ENCODE measurements at regions not wholly inside any gene's neighbourhood (a gene's known extent, or its start where the extent isn't known, plus 50 kb on each side); places are given as distances from the start of the nearest gene placed in this dataset.
"Not testable (repeated sequence)": the region's sequence is repeated elsewhere in the genome, so short reads cannot be mapped to it uniquely, and the experiment has no call there.

DNA sequence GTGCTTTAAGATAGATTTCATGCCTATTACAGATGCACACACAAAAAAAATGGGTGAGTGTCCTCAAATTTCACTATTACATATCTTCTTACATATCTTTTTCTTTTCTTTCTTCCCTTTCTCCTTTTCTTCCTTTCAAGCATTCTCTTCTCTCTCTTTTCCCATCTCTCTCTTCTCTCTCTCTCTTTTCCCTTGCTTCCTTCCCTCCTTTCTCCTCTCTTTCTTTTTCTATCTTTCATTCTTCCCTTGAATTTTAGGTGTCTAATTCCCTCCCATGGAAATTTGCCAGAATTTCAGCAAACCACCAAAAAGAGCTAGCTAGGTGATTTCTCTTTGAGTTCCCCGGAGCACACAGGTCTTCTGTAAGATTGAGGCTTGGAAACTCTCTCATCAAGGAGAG is 395.3 kb upstream of the RUNX1 start:
- no peak for DNase-seq

DNA sequence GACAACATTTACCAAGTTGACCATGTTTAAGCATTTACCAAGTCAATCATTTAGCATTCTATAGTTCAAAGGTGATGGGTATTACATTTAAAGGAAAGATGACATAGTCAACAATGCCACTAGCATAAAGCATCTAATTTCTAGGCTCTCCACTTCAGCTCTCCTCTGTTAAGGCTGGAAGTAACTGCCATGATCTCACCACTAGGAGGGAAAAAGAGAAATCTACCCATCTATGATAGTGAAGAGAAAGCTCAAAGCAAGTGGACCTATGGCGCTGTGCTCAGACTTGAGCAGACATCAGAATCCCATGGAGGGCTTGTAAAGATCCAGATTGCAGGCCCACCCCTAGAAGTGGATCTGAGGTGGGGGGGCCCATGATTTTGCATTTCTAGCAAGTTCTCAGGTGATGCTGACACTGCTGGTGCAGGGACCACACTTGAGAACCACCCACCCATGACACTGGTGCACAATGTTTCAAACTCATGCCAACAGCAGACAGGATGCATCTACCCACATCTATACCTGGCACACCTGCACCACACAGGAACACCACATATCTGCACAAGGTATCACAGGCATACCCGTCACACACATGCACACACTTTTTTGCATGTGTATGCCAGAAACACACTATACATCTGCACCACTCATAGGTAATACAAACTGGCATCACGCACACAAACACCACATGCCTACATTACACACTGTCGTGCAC is 392.9 kb upstream of the RUNX1 start:
- DNase-seq = no peak

DNA sequence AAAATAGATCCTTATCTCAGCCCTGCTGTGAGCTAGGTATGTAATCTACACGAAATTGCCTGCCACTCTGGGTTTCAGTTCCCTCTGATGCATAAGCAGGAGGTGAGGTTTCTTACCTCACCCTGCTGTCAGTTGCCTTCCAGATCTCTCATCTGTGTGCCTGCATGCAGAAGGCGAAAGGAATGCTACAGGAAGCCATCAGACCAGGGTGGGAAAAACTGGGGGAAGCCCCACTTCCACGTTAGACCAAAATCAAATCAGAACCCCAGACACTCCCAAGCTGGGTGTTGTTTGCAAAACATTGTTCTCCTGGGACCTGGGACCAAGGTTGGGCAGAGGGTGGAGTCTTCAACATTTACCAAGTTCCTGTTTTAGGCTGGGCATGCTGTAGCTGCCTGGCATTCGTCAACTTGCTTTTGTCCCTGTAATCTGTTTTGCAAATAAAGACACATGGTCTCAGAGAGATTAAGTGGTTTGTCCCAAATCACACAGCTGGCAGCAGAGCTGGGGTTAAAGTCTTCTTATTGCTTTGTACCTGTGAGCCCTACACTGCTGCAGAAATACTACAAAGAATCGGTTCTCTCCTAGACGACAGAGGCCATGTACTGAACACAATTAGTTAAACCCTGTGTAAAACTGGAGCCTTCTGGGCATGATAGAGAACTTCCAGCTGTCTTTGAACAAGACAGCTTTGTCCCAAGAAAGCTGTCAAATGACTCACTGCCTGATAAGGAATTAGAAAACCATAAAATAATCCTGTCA is 389.7 kb upstream of the RUNX1 start:
- no peak for DNase-seq

DNA sequence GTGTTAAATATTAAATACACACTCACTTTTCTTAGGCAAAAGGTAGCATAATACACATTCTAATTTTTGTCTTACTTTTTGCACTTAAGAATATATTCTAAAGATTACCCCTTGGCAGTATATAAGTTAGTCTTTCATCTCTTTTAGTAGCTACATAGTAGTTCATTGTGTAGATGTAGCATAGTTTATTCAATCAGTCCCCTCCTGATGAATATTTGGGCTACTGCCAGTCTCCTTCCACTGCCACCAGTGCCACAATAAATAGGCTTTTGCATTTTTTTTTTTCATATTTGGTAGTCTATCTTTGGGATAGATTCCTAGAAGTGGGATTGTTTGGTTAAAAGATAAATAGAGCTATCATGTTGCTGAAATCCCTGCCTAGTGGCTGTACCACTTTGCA is 388.8 kb upstream of the RUNX1 start:
- DNase-seq = no peak

DNA sequence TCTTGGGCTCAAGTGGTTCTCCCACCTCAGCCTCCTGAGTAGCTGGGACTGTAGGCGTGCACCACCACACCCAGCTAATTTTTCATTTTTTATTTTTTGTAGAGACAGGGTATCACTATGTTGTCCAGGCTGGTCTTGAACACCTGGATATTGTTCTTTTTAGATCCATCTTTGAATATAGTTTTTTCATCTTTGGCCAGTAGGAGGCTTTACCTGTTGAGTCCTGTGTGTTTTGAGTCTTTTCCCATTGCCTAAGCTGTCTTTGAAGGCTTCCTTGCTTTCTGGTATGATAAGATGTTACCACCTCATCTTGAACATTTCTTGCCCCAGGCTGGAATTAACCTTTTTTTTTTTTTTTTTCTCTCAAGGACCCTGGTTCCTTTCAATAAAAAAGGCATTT is 387.8 kb upstream of the RUNX1 start:
- no peak for DNase-seq

DNA sequence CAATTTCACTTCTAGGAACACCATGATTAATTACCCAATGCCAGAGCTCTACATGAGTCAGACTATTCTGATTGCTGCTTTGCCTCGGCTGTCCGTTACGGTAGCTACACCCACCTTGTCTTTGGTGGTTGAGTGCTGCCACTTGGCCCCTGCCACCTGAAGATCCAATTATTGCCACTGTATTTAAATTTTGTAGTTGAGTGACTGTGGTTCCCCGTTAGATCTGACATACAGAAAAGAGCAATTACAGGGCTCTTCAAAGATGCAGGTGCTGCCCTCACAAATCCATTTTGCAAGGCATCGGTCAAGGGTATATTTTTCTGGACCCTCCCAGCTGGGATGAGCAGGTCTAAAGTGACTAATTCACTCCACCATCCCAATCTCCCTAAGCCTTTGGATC is 383.5 kb upstream of the RUNX1 start:
- DNase-seq = not testable (repeated sequence)

DNA sequence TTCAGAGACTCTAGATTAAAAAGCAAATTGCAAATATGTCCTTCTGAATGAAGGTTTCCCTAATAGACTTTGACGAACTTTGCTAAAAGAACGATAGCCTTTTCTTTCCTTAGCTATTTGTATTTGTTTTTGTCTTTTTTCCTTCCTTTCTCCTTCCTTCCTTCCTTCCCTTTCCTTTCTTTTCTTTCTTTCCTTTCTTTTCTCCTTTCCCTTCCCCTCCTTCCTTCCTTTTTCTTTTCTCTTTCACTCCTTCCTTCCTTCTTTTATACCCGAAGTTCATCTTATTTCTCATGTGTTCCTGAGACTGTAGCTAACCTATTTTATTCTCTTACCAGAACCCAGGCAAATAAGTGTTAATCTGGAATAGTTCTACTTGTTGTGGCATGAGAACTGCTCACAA is 381.2 kb upstream of the RUNX1 start:
- DNase-seq = no peak

DNA sequence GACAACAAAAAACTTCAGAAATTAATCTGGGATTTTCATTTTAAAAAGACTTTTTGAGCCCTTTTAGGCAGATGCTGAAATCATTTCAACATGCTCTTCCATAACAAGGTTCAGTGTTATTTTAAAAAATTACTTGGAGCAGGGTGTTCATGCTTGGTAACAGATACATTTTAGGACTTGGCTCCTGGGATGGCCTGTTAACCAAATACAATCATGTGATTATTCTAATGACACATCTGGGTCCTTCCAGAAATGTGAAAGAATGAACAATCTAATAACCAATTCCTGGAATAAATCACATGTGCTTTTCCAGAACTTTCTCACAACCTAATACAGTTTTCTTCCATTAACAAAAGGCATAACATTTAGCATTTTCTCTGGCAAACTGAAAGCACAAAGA is 379.8 kb upstream of the RUNX1 start:
- no peak for DNase-seq

DNA sequence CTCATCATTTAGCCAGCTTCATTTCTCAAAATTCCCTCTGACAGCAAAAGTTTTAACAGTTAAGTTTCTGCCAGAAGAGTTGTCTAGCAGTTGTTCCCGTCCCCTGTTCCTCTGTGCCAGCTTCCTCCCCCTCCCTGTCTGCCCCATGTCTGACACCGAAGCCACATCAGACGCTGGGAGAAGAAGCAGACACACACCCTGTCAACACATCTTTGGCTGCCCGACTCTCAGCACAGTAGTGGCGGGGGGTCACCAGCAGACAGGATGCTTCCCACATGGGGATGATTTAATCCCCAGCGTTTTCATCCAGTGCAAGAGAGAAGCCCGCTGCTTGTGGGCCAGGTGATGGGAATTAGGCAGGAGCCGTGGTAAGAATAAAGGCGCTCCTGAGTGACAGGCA is 379.4 kb upstream of the RUNX1 start:
- DNase-seq = no peak

DNA sequence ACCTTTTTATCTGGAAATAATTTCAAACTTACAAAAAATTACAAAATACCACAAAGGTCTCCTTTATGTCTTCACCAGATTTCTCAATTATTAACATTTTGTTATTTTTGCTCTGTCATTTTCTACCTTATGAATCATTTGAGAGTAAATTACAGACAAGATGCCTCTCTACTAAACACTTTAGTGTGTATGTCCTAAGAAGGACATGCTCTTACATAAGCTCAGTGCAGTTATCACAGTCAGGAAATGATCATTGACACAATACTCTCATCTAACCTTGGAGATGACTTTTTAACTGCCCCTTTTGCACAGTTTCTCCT is 378.9 kb upstream of the RUNX1 start:
- no peak for DNase-seq

DNA sequence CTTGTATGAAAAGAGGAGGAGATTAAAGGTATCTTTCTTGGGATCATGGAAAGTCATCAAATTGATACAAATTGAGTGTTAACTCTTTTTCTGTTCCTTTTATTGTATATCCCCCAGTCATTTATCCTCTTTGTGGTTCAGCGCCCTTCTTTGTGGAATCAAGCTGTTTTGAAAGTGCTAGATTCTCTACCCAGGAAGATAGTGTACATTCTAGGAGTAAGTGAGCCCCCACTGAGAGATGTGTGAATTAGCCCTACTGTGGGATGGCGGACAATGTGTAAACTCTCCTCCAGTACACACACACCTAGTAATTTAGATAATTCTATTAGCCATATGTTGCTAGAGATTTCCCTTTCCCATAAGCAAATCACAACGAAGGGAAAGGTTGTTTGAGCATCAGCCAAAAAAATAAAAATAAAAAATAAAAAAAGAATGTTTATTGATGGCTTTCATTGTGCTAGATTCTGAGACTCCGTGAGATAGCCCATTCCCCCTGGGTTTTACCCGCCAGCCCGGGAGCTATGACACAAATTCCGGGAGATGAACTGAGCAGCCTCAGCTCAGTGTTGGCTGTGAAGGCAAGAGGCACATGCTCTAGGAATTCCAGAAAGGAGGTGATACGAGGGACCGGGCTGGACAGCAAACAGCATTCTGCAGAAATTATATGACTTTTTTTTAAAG is 378.4 kb upstream of the RUNX1 start:
- no peak for DNase-seq

DNA sequence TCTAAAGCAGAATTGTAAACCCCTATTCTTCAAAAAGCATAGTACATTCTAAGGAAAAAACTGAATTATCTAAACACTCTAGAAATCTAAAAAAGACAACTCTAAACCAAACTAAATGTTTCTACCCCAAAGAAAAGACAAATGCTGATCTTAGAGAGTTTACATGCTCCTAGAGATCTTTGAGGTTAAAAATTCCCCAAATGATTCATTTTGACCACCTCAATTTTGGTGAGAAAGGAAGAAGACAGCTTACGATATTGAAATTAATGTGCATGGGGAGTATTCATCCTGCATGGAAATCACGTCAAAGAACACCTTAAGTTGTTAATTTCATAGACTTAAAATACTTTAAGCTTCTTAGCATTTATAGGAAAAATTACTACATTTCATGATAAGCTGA is 377.8 kb upstream of the RUNX1 start:
- no peak for DNase-seq

DNA sequence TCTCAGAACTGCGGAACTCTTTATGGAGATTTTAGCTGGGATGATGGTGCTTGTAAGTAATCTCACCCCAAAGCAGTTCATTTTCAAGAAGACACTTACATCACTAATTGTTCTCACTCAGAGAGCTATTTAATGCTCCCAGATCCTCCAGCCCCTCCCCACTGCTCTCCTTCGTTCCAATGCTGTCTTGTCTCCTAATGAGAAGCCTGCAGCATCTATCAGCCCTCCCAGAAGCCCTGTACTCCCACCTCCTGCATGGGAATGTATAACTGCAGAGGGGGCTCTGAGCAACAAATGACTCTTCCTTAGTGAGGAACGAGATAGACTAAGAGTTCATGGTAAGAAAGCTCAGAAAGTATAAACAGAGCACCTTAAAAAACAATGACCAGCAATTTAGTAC is 377.4 kb upstream of the RUNX1 start:
- no peak for DNase-seq

DNA sequence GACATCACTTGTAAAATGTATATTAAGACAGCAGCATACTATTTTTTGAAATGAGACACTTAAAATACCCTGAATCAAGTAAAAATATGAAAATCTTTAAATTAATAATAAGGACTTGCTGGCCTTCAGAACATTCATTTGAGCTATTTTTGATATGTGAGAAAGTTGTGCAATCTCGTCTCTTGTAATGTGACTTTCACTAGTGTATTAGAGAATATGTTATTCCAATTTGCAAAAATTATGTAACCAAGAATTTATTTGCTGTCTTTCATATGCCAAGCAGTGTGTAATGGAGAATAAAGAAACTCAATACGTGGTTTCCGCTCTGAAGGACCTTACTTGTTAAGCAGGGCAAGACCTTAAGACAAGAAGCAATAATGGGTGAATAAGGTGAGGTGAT is 375.0 kb upstream of the RUNX1 start:
- no peak for DNase-seq

DNA sequence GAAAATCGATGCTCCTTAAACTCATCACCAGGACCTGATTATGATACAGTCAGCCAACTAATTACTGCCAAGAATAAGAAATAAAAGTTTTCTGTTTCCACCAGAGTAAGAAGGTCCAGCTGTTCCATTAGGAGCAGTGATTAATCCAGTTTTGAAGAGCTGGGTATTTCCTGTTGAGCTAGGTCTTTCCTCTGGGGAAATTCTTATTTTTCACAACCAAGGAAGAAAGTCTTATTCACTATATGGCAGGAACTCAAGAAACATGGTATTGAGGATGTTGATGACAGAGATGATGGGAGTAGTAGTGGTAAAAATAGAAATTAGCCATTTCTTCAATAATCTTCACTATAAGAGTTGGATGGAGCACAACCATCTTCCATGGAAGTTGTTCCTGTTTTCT is 374.6 kb upstream of the RUNX1 start:
- no peak for DNase-seq

DNA sequence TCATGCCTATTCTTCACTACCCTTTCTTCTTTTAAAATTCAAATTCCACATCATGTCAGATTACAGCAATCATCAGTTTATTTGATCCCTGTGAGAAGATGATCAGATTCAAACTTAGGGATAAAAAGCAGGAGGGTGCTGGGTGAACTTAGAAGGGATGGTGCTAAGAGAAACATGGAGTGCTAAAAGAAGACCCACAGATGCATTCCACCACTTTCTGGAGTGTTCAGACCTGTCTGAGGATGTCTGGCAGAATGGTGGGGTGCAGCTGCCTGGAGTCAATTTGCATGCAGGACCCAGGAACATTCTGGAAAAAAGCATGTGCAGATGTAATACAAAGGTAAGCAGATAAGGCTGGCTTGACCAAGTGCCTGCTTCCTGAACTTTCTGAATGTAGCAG is 372.9 kb upstream of the RUNX1 start:
- DNase-seq = no peak

DNA sequence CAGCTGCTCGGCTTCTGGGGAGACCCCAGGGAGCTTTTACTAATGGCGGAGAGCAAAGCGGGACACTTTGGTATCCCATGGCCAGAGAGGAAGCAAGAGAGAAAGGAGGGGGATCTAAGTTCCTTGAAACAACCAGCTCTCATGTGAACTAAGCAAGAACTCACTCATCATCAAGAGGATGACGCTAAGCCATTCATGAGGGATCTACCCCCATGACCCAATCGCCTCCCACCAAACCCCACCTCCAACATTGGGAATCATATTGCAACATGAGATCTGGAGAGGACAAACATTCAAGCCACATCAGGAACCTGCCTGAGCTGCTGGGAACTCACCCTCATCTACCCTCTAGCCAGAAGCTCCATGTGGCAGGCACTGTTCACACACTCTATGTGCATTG is 372.1 kb upstream of the RUNX1 start:
- DNase-seq = no peak

DNA sequence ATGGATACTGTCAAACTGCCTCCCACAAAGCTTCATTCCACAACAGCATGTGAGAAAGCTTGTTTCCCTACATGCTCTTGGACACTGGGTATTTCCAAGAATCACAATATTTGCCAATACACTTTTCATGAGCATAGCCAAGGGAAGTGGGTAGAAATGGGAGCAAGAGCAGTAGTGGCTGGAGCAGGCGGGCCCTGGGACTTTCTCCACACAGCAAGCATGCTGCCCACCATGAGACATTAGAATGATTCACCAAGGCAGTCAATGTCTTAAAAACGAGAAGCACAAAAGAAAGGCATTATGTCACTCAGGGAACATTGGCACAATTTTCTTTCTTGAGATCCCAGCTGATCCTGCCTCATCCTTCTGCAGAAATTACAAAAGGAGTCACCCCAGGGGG is 371.6 kb upstream of the RUNX1 start:
- no peak for DNase-seq

DNA sequence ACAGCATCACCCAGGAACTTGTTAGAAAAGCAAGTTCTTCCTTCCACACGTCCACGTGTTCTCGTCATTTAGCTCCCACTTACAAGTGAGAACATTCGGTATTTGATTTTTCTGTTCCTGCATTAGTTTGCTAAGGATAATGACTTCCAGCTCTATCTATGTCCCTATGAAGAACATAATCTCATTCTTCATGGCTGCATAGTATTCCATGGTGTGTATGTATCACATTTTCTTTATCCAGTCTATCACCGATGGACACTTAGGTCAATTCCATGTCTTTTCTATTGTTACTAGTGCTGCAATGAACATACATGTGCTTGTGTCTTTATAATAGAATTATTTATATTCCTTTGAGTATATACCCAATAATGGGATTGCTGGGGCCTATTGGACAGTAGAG is 368.7 kb upstream of the RUNX1 start:
- no peak for DNase-seq

DNA sequence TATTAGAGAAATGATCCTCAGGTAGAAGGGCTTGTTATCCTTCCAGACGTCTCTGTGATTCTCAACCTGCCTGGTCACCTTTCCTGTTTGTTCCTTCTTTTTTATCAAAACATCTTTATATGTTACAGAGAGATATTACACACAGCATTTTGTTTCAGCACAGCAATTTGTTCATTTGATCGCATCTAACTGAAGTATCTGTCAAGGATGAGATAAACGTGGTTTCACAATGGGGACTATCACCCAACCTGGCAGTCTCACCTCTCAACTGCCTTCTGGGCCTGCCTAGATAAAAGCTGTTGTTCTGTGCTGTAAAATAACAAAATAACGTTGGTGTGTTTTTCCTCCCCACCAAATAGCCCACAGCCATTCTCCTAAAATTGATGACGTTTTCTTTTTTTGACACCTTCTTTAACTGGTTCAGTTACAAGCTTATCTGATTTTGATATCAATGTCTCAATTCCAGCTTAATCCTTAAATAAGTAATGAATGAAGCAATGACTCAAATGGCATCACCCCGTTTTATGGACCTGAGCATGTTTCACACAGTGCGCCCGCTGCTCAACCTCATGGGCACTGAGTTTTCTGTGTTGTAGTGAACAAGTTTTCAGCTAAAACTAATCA is 367.9 kb upstream of the RUNX1 start:
- no peak for DNase-seq

DNA sequence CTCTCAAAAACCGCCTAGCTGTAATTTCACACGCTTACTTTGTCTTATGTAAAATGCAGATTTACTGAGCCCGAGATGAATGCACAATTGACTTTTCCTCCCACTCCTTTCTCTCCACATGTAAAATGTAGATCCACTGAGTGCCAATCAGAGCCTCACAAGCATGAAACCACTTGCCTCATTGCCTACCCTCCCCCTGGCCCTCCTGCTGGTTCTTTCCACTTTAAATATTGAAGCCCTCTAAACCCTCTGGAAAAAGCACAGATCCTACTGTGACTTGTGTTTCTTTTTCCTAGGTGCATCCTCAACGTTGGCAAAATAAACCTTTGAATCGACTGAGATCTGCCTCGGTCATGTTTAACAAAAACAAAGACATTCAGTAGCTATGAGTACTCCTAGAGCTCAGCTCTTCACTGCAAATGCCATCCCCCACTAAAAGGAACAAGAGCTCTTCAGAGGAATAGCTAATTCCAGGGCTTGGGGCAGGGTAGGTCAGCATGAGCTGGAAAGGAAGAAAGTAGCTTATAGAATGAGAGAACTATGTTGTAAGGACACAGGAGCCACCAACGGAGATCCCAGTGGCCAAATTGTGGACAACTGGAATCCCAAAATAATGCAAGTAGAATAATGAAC is 365.5 kb upstream of the RUNX1 start:
- DNase-seq = no peak

DNA sequence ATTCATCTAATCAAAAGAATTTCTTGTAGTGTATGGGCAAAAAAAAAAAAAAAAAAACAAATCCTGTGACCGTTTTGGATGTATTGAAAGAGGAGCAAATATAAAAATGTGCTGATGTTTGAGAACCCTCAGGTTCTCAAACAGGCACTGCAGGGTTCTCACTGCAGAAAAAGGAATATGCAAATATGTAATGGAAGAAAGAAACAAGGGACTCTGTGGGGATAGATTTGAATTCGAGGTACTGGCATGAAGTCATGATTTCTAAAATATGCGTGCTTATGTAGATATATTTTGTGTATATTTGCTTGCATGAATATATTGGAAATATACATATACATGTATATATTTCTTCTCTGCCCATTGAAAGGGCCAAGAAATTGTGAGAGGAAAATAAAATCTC is 365.0 kb upstream of the RUNX1 start:
- DNase-seq = no peak

DNA sequence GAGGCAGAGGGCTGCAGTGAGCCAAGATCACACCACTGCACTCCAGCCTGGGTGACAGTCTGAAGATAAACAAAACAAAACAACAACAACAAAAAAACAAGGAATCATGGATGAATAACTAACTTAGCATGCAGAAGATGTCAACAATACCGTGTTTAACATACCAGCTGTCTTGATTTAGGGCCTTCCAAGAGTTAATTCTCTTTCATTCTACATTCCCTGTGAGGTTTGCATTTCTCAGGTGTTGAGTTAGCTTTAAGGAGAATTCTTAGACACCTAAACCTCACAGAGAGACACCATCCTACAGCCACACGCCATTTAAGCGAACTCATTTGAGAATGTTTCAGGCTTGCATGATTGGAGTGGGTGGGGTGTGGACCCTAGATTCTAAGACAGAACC is 363.1 kb upstream of the RUNX1 start:
- DNase-seq = no peak

DNA sequence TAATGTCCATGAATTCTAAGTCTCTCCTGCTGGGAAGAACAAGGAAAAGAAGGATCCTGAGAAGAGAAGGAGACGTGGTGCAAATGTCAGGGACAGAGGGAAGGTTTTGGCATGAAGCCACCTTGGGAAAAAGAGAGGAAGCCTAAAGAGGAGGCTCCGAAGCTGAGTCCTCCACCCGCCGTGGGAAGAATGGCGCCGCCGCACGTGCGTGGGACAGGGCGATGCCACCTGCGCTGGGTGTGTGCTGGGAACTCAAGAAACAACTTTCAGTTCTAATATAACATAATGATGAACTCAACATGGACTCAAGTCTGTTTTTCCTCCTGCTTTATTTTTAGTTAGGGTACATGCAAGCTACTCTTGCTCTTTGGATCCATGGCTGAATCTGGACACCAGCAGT is 362.3 kb upstream of the RUNX1 start:
- no peak for DNase-seq

Data from NCI-H1436 (cell line).